Activated B cell treated with CpG ODN at 0.5 μM for 24 hours (primary cell): ENCODE measurements at regions not wholly inside any gene's neighbourhood (a gene's known extent, or its start where the extent isn't known, plus 50 kb on each side); places are given as distances from the start of the nearest gene placed in this dataset.

ENCODE experiments used
- ATAC-seq: fragments of 200-7000 bp; cut with Tn5 transposase; one replicate; pipeline ENCODE4 v1.10.0; 2021; ENCODE audit warnings: low read depth, mild to moderate bottlenecking, moderate library complexity
- CTCF ChIA-PET: fragments of 350-600 bp; sonication (Branson Sonifier 250); formaldehyde crosslinking; loops from one replicate; lab custom pipeline; 2021; ENCODE audit warnings: antibody characterized with exemption; lab: Charles Lee
- POLR2A ChIA-PET: fragments of 350-600 bp; sonication (Branson Sonifier 250); formaldehyde crosslinking; loops from one replicate; lab custom pipeline; 2021; ENCODE audit warnings: antibody characterized with exemption; lab: Charles Lee
- DNase-seq: peaks from one replicate; pipeline ENCODE4 v3.0.0; 2022
- H3K27ac Mint-ChIP-seq: one replicate; pipeline ENCODE4 v1.8.0; 2020; ENCODE audit warnings: mixed read lengths
- H3K27me3 Mint-ChIP-seq: one replicate; pipeline ENCODE4 v1.8.0; 2021; ENCODE audit warnings: mixed read lengths
- H3K36me3 Mint-ChIP-seq: one replicate; pipeline ENCODE4 v1.8.0; 2021; ENCODE audit warnings: low read depth, mixed read lengths
- H3K4me1 Mint-ChIP-seq: one replicate; pipeline ENCODE4 v1.8.0; 2021; ENCODE audit warnings: mixed read lengths
- H3K4me3 Mint-ChIP-seq: one replicate; pipeline ENCODE4 v1.8.0; 2020; ENCODE audit warnings: mild to moderate bottlenecking, mixed read lengths
- H3K9me3 Mint-ChIP-seq: one replicate; pipeline ENCODE4 v1.8.0; 2020; ENCODE audit warnings: mixed read lengths
- CTCF ChIP-seq: fragments of 200-600 bp; IDR thresholded peaks from one replicate; pipeline ENCODE4 v1.8.0; 2022; ENCODE audit warnings: antibody characterized with exemption, mild to moderate bottlenecking
- intact Hi-C: fragments of 100-400 bp; cut with micrococcal nuclease; formaldehyde crosslinking; loops from one replicate; pipeline ENCODE4 v1.15.1; 2024

GRCh38 chr2:67733517-67733916 is 329.3 kb downstream of the C1D start:
- Mint-ChIP-seq H3K4me3 (no peak overlapping the region), H3K27me3 (no peaks in the 10 kb centered on the region), H3K4me1 (no peaks in the 10 kb centered on the region), H3K36me3 (no peaks in the 10 kb centered on the region), H3K9me3 (peaks cover 2% of the 10 kb centered on the region), H3K27ac (no peak overlapping the region)
- POLR2A ChIA-PET: no interaction called here
- DNase-seq (no peak), ATAC-seq (no peak)
- no peak for TF ChIP-seq CTCF
- intact Hi-C loops: loop anchor here (1.0 kb wide), 2 partner anchors 107 to 297 kb away; no protein-coding TSS in a partner anchor
- CTCF ChIA-PET: interaction anchor here (1.8 to 2.3 kb wide), 2 partner anchors 107 to 299 kb away, joined by 9 to 10 read pairs; no protein-coding TSS in a partner anchor

GRCh38 chr2:67752199-67752598 is 310.6 kb downstream of the C1D start:
- H3K4me1 Mint-ChIP-seq: no peaks in the 10 kb centered on the region
- no peak for TF ChIP-seq CTCF
- no peaks in the 10 kb centered on the region for H3K9me3 Mint-ChIP-seq
- intact Hi-C loops: no loop called here
- CTCF ChIA-PET: no interaction called here
- ATAC-seq (no peak), DNase-seq (no peak)
- H3K27ac Mint-ChIP-seq: no peak overlapping the region
- no peaks in the 10 kb centered on the region for H3K36me3 Mint-ChIP-seq
- H3K4me3 Mint-ChIP-seq: no peak overlapping the region
- H3K27me3 Mint-ChIP-seq: peaks cover 14% of the 10 kb centered on the region
- POLR2A ChIA-PET: no interaction called here

GRCh38 chr2:67752969-67753368 is 309.8 kb downstream of the C1D start:
- Mint-ChIP-seq H3K36me3 (no peaks in the 10 kb centered on the region), H3K4me1 (no peaks in the 10 kb centered on the region), H3K27ac (no peak overlapping the region), H3K4me3 (no peak overlapping the region), H3K27me3 (peaks cover 10% of the 10 kb centered on the region), H3K9me3 (no peaks in the 10 kb centered on the region)
- TF ChIP-seq CTCF: no peak
- ChIA-PET POLR2A (no interaction called here), CTCF (no interaction called here)
- no peak for ATAC-seq
- intact Hi-C loops: no loop called here
- DNase-seq: no peak

GRCh38 chr2:67755156-67755882 is 307.5 kb downstream of the C1D start:
- no peak for DNase-seq
- ChIA-PET CTCF (no interaction called here), POLR2A (no interaction called here)
- no peak for ATAC-seq
- H3K27ac Mint-ChIP-seq: no peak overlapping the region
- intact Hi-C loops: no loop called here
- H3K9me3 Mint-ChIP-seq: no peaks in the 10 kb centered on the region
- H3K4me1 Mint-ChIP-seq: no peaks in the 10 kb centered on the region
- no peaks in the 10 kb centered on the region for H3K36me3 Mint-ChIP-seq
- no peak overlapping the region for H3K4me3 Mint-ChIP-seq
- no peak for TF ChIP-seq CTCF
- H3K27me3 Mint-ChIP-seq: peaks cover 1% of the 10 kb centered on the region

GRCh38 chr2:67760995-67761394 is 301.8 kb downstream of the C1D start:
- no peaks in the 10 kb centered on the region for H3K36me3 Mint-ChIP-seq
- H3K27me3 Mint-ChIP-seq: peaks cover 8% of the 10 kb centered on the region
- no peak for TF ChIP-seq CTCF
- H3K27ac Mint-ChIP-seq: no peak overlapping the region
- H3K4me1 Mint-ChIP-seq: no peaks in the 10 kb centered on the region
- no peak for ATAC-seq
- DNase-seq: no peak
- CTCF ChIA-PET: no interaction called here
- no peak overlapping the region for H3K4me3 Mint-ChIP-seq
- intact Hi-C loops: no loop called here
- POLR2A ChIA-PET: no interaction called here
- H3K9me3 Mint-ChIP-seq: no peaks in the 10 kb centered on the region
